ENCODE measurements at regions not wholly inside any gene's neighbourhood (a gene's known extent, or its start where the extent isn't known, plus 50 kb on each side); places are given as distances from the start of the nearest gene placed in this dataset.

DNA sequence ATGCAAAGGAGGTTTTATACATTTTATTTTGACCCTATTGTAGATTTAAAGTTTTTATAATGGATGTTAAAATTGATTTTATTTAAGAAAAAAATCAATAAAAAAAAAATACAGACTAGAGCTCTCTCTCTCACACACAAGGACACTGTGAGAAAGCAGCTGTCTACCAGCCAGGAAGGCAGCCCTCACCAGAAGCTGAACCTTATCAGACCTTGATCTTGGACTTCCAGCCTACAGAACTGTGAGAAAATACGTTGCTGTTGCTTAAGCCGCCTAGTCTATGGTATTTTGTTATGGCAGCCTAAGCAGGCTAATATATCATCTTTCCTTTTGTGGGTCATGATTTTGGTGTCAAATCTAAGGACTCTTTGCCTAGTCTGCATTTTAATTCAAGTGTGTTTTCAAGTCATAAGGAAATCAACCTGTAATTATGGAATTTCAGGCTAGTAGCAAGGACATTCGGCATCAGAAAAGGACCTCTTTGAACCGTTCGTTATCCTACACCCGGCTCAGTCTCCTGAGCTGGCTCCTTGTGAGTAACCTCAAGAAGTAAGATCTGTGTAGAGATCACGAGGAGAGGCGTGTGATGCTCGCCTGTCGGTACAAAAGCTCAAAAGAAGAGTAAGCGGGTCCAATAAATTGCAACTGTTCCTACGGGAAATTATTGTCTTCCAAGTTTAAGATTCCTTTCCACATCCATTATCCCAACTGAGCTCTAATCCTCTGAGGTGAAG is 98.2 kb downstream of the PDCL3 start:
- no peak for DNase-seq (ENCODE audit: low read depth in 2 of 2)

DNA sequence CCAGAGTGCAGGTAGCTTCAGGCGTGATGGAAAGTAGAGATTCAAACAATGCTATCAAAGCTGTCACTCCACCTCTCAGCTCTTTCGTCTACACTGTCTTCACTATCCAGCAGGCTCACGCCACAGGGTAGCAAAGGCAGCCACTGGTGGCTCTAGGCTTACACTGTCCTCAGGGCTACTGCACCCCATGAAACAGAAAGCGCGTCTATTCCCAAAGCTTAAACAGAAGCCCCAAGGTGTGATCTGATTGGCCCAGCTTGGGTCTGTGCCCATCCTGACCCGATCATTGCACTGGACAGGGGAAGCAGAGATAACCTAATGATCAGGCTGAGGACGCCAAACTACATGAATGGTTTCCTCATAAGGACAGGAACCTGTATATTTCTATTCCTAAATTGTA is 100.1 kb downstream of the PDCL3 start:
- no peak for DNase-seq (ENCODE audit: low read depth in 2 of 2)

DNA sequence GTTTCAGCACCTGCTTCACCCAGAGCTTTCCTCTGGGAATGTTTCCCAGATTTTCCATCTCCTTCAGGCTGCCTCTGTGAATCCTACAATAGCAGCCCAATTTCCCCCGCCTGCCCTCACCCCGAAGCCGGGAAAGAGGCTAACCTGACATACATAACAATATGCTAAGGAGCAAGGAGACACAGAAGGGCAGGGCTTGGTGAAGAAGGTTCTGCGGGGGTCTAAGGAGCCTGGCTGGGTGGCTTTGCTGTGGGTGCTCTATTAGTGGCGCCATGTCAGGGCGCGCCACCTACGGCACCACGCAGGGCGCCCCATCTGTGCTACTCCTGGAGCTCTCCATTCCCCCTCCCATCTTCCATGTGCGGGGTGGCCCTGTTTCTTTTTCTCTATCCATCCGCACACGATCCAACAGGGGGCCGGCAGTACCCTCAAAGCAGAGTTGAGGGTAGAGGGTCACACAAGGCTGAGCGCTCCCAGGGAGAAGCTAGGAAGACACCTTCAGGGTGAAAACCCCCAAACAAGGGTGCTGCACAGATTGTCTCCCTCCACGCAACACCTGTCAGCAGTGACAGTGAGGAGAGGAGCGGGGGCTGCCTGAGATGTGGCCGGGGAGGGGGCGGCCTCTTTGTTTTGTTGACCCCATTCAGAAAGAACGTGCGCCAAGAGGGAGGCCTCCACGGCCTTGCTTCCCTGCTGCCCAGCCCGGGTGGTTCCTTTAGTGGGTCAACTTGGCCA is 101.4 kb downstream of the PDCL3 start:
- DNase-seq (ENCODE audit: low read depth in 2 of 2), result no peak

DNA sequence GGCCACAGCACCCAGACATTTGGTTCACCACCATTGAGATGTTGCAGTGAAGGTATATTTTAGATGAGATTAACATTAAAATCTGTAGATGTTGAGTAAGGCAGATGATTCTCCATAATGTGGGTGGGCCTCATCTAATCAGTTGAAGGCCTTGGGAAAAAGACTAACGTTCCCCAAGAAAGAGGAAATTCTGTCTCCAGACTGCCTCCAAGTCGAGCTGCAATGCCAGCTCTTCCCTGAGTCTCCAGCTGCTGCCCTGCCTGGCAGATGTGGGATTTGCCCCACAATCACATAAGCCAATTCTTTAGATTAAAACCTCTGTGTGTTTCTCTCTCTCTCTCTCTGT is 101.9 kb downstream of the PDCL3 start:
- DNase-seq (ENCODE audit: low read depth in 2 of 2), result no peak

DNA sequence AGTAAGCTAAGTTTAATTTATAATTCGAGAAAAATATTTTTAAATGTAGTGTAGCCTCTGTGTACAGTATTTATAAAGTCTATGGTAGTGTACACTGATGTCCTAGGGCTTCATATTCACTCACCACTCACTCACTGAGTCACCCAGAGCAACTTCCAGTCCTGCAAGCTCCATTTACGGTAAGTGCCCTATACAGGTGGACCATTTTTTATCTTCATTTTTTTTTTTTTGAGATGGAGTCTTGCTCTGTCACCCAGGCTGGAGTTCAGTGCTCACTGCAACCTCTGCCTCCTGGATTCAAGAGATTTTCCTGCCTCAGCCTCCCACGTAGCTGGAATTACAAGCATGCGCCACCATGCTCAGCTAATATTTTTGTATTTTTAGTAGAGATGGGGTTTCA is 104.2 kb downstream of the PDCL3 start:
- no peak for DNase-seq (ENCODE audit: low read depth in 2 of 2)

DNA sequence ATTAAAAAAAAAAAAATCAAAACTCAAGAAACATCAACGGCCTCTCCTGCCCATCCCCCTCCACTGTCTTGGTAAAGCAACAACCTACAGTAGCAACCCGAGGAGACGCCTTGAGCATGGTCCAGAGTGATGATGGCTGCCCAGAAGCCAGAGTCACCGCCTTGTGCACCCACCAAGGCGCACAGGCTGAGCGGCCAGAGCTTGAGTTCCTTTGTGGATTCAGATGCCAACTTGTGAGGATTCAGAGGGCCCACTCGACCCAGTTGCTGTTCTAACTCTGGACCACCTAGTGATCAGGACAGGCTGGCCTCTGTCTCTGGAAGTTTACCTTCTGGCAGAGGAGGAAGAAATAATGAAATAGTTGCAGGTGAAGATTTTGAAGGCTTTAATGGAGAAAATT is 105.0 kb downstream of the PDCL3 start:
- DNase-seq (ENCODE audit: low read depth in 2 of 2), result no peak

DNA sequence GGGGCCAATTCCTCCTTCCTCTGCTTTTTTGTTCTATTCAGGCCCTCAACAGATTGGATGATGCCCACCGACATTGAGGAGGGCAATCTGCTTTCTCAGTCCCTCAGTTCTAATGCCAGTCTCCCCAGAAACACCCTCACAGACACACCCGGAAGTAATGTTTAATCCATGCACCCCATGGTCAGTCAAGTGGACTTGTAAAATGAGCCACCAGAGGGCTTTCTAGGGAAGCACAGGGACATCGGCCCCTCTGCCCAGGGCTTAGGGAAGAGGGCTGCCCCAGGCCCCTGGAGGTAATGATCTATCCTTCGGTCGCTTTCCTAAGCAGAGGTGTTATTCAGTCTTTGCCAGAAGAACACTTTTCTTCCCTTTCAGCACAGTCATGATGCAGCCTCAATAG is 107.4 kb downstream of the PDCL3 start:
- no peak for DNase-seq (ENCODE audit: low read depth in 2 of 2)

DNA sequence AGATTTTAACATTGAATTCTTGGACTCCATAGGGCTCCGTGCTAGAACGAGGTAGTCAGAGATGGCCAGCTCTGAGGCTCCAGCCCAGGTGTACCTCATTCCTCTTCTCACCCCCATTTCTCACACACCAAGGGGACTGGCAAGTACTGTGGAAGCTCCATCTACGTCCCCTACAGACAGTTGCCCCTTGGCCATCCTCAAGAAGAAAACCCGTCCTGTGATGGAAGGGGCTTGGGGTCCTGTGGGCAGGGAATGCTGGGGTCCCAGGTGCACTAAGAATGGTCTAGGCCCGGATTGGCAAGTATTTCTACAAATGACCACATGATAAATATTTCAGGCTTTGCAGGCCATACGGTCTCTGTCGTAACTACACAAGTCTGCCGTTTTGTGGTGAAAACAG is 110.3 kb downstream of the PDCL3 start:
- no peak for DNase-seq (ENCODE audit: low read depth in 2 of 2)

DNA sequence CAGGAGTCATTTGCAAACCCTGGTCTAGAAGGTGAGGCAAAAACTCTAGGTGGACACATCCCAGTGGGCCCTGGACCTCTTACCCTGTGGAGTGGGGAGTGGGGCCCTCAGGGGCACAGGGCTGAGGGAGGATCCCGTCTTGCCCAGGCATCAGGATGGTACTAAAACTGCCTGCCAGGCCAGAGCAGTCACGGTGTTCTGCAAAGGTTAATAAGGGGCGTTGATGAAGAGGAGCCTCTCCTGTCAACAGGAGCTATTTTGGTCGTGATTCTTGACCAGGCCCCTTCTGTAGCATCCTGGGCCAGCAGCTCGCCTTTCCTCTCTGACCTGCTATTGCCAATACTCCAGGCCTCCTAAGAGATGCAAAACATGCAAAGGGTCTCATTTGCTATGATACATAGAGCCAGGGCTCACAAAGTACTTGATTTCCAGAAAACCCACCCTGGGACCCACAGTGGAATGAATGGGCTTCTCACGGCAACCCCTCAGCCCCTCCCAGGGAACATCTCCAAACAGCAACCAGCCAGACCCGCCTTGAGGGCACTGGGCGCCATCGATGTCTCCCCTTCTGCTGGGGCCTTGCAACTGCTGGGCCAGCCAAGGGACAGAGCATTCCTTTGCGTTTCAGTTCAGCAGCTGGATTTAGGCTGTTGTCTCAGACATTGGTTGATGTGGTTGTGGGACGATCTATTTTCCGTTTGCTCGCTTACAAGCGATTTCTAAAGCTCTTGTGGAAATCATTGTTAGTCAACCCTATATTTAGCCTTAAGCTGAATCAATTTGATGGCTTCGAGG is 111.1 kb downstream of the PDCL3 start:
- no peak for DNase-seq (ENCODE audit: low read depth in 2 of 2)

DNA sequence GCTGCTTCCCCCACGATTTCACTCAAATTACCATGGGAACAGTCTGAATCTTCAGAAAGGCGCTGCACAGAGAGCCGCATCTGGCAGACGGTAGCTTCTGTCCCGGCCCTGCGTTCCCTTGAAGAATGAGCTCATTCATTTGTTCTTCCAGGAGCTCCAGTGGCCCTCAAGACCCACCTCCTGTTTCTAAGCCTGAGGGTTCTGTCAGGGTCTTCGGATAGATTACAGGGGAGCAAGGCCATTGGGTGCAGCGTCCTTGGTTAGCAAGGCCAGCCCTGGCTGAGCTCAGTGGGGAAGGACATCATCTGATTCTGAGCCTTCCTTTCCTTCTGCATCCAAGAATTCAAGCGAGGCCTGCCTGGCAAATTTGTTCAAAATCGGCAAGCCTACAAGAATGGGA is 111.9 kb downstream of the PDCL3 start:
- no peak for DNase-seq (ENCODE audit: low read depth in 2 of 2)

DNA sequence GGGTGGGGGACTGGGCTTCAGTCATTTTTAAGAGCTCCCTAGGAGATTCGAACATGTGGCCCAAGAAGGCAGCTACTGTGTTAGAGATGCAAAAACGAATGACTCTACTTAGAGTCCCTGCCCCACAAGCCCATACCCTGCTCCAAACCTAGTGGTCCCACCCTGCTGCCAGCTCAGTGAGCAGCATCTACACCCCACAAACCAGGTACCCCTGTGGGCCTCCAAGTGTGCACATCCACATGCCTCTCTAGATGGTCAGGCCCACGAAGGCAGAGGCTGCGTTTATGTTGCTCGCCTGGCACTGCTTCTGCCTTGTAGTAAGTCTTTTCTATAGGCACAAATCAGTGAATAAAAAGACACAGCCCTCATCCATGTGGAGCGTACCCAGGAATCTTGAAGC is 112.6 kb downstream of the PDCL3 start:
- no peak for DNase-seq (ENCODE audit: low read depth in 2 of 2)

DNA sequence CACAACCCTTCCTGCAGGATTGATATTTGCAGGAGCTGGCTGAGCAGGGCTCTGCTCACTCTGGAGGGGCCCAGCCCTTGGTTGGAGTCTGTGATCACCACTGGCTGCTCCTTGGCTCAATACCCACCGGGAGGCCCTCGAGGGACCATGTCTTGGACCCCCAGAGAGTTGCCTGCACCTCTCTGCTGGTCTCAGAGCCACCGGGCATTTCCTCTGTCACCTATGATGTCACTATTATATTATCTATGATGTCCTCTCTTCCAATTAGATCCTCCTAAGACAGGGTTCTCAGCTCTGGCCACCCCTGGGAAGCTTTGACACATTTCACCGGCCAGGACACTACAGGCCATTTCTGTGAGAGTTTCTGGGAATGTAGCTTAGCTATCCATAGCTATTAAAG is 113.1 kb downstream of the PDCL3 start:
- DNase-seq (ENCODE audit: low read depth in 2 of 2), result no peak

DNA sequence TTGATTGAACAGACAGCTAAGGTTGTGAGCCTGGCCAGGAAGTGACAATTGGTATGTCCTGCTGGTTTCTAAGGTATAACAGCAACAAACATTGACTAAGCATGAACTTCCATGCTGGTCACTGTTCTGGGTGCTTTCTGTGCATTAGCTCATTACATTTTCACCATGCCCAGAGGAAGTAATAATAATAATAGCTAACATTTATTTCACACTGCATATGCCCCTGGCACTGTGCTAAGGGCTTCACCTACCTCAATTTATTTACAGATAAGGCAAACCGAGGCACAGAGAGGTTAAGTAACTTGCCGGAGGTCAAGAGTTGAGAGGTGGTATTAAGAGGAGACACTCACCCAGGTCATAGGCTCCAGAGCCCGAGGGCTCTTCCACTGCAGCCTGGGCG is 113.6 kb downstream of the PDCL3 start:
- DNase-seq (ENCODE audit: low read depth in 2 of 2), result no peak

DNA sequence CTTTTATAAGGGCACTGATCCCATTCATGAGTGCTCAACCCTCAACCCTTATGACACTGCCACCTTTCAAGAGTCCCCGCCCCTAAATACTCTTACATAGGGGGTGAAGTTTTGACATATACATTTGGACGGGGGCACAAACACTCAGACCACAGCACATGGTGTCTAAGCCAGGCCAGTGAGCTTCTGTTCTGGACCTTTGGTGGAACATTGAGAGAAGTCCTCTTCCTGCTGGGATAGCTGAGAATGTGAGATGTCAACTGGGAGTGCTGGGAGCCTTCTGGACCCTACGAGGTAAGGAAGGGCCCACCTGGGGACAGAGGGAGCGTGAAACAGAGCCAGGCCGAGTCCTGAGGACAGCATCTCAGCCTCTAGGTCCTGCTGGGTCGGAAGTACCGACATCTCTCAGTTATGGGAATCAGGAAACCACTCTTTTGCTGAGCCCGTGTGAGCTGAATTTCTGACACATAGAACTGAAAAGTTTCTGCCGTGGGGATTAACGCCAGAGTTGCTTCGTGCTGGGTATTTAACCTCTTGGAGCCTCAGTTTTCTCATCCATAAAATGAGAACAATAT is 114.9 kb downstream of the PDCL3 start:
- DNase-seq (ENCODE audit: low read depth in 2 of 2), result no peak

DNA sequence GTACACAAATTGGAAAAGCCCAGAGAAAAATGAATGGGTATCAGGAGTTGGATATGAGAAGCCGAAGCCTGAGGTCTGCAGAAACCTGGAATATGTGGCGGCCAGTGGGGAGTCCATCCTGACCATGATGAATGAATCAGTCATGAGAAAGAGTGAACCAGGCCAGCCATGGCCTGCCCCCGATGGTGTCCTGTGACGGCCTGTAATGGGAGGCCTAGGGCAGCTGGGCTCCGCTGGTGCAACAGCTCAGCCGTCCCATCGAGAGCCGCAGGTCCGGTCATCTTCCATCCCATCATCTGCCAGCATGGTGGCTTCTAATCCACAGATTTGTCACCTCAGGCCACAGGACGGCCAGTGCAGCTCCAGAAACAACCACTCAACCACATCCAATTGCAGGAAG is 116.4 kb downstream of the PDCL3 start:
- DNase-seq (ENCODE audit: low read depth in 2 of 2), result no peak

DNA sequence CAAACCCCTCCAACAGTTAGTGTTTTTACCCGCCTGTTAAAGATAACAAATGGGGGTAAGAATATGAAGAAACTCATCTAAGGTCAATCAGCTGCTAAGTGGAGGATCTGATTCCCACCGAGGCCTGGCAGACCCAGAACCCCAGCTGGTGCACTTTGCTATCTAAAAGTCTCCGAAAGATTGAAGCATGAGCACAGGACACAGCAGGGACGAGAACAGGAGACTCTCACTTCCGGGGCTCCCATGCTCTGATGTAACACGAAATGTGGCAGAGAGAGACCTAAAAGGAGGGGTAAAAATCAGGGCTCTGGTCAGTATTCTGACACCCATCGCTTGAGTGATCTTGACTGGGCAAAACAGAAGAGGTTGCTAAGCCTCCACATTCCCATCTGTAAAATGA is 119.7 kb downstream of the PDCL3 start:
- no peak for DNase-seq (ENCODE audit: low read depth in 2 of 2)

DNA sequence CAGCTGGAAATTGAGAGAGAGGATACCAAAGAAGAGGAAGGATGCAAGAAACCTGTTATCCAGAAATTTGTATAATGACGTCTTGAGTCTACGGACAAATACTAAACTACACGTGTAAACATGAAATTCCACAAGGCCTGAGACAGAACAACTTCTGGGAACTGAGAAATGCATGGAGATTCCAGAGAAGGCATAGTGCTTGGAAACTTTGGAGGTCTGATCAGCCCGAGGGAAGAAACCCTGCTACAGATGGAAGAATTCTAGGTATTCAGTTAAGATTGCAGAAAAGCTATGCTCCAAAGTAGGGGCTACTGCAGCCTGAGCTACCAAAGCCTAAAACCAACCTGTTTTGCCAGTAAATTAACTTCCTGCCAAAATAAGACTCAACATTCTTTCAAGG is 120.4 kb downstream of the PDCL3 start:
- no peak for DNase-seq (ENCODE audit: low read depth in 2 of 2)

DNA sequence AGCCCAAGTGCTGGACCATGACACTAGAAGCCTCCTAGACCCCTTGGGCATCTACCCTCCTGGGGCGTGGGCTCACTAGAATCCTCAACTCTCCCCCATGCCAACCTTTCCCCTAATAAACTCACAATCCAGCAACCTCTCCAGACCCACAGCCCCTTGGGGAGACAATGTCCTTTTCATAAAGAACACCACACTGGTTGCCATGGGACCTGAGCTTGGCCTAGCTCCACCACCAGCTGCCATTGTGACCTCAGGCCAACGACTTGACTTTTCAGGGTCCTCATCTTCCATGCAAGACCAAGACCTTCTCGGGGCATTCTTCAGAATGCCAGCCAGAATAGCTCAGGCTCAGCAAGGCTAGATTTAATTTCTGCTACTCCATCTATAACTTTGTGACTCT is 128.1 kb upstream of the NPAS2 start:
- DNase-seq (ENCODE audit: low read depth in 2 of 2), result no peak

DNA sequence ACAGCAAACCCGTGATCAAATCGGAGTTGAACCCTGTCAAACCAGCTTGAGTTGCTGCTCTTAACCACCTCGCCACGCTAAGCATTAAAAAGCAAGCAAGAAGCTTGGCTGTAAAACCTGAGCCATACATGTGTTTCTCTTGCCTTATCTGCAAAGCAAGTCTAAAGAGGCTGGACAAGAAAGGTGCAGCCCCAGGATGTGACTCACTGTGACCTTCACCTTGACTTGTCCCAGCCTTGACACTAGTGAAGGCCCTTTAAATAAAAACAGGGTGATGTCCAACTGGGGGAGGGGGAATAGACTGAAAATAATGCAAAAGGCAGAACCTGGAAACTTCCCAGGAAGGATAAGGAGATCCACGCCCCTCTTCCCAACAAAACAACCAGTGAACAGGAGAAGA is 127.6 kb upstream of the NPAS2 start:
- no peak for DNase-seq (ENCODE audit: low read depth in 2 of 2)

DNA sequence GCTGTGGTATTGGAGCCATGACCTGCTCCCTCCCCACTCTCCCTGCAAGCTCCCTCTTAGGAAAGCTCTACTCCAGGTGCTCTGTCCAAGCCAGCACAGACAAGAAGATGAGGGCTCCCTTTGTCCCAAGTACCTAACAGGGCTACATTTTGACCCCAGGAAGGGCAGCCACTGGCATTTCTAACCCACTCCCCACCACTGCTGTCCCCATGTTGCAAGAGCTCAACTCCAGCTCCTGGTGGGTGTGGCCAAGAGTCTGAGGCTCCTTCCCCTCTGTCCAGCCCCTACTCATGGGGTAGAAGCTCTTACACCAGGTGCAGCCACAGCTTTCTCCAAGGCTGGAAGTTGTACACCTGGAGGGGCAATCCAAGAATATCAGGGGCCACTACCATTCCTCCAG is 127.0 kb upstream of the NPAS2 start:
- no peak for DNase-seq (ENCODE audit: low read depth in 2 of 2)

DNA sequence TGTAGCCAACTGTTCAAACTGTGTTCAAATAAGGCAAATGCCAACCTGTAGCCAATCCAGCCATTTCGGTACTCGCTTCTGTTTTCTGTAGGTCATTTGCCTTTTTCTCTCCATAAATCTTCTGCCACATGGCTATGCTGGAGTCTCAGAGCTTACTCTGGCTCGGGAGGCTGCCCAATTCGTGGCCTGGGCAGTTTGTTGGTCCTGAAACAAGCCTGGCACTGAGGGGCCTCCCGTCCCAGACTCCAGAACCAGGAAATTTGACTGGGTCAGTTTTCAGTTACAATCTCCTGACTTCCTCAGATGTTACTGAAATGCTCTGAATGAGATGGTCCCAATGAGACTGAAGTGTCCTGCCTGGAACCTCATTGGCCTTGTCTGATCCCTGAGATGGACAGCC is 120.8 kb upstream of the NPAS2 start:
- no peak for DNase-seq (ENCODE audit: low read depth in 2 of 2)

DNA sequence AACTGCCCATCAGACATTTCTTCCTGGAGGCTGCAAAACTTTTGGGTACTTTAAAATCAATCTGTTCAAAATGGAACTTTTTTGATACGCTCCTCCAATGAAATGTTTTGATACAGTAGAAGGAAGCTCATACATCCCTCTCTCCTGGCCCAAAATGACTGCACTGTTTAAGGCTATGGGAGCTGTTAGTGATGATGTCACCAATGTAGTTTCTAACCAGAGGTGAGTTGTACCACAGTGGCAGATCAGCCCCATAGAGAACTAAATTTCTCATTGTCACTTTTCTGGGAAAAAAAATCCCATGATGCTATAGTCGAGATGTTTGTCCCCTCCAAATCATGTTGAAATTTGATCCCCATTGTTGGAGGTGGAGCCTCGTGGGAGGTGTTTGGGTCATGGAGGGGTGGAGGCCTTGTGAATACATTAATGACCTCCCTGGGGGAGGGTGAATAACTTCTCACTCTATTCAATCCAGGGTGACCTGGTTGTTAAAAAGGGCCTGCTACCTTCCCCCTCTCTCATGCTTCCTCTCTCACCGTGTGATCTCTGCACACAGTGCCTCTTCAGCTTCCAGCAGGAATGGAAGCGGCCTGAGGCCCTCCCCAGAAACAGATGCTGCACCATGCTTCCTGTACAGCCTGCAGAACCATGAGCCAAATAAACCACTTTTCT is 117.4 kb upstream of the NPAS2 start:
- no peak for DNase-seq (ENCODE audit: low read depth in 2 of 2)

All from activated CD4-positive, alpha-beta T cell treated with anti-CD3 and anti-CD28 coated beads for 24 hours (primary cell).